MG63 (cell line): ENCODE measurements at regions not wholly inside any gene's neighbourhood (a gene's known extent, or its start where the extent isn't known, plus 50 kb on each side); places are given as distances from the start of the nearest gene placed in this dataset.
A peak's percentile ranks its signal among the peaks of the same experiment; 100 is the strongest.

Experiments used
- DNase-seq: peaks from one replicate; pipeline ENCODE4 v3.0.0-alpha.2; 2020
- H3K27me3 ChIP-seq: fragments of 250-450 bp; sonication (Bioruptor Pico); 2 replicates; pipeline ENCODE4 v1.5.1; 2020; ENCODE audit warnings: mild to moderate bottlenecking, moderate library complexity
- H3K36me3 ChIP-seq: fragments of 250-450 bp; sonication (Bioruptor Pico); 2 replicates; pipeline ENCODE4 v1.5.1; 2020; ENCODE audit warnings: mild to moderate bottlenecking, moderate library complexity
- H3K4me3 ChIP-seq: fragments of 250-450 bp; sonication (Bioruptor Pico); 2 replicates; pipeline ENCODE4 v1.5.1; 2020; ENCODE audit warnings: mild to moderate bottlenecking, moderate library complexity
- H3K9me3 ChIP-seq: fragments of 250-450 bp; sonication (Bioruptor Pico); 2 replicates; pipeline ENCODE4 v1.5.1; 2020; ENCODE audit warnings: mild to moderate bottlenecking, moderate library complexity

DNA sequence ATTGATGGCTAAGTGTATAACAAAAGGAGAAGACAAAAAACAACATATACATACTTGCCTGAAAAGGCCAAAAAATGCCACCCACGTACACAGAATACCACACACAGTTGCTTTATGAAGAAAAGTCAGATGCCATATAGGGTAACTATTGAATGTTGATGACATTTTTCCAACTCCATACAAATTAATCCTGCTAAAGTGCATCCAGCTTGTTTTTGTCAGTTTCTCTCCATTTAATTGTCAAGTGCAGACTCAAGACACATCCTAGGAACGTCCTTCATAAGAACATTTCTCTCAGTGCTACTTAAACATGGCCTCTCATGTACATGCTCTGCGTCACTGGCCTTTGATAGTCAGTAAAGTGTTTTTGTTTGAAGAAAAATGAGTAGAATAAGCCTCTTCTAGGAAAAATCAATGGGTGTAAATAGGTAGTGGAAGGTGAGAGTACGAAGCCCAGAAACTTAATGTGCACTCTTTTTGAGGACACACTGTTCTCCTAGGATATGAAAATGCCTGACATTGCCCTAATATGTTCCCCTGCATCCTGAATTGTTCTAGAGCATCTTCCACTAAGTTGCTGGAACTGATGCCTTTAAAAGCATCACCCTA is 267.4 kb upstream of the ATP11B start:
- no peaks in the 10 kb centered on the region for H3K9me3 ChIP-seq
- no peak for DNase-seq
- no peaks in the 10 kb centered on the region for H3K36me3 ChIP-seq
- no peak overlapping the region for H3K4me3 ChIP-seq
- no peaks in the 10 kb centered on the region for H3K27me3 ChIP-seq

DNA sequence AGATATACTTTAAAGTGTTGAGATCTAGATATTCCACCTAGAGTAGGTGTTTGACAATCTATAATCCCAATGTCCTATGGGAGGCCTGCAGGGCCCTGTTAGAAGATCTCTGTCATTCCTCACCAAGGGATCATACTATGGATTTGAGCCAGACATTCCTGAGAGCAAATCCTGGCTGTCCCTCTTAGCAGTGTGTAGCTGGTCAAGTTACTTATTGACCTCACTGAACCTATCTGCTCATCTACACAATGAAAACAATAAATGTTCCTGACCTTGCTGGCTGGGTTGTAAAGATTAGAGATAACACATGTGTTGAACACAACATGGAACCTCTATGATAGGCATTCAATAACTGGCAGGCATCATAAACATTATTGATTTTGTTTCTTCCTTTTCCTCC is 265.6 kb upstream of the ATP11B start:
- no peak for DNase-seq
- no peak overlapping the region for H3K4me3 ChIP-seq
- H3K36me3 ChIP-seq: no peaks in the 10 kb centered on the region
- H3K9me3 ChIP-seq: no peaks in the 10 kb centered on the region
- no peaks in the 10 kb centered on the region for H3K27me3 ChIP-seq

DNA sequence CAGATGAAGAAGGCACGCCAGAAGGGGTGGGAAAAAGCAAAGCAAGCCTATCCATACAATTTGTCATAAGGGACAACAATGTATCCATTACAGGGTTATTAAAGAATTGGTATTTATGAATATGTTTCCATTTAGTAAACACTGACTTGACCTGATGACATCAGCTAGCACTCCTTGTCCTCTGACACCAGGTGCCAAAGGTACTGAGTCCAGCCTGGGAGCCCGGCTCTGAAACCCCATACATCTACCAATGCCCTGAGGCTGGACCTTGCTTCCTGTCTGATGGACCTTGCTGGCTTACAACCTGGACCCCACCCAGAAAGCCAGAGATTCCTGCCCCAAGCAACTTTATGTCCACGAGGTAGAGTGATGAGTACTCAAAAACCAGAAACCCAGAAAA is 263.0 kb upstream of the ATP11B start:
- H3K27me3 ChIP-seq: no peaks in the 10 kb centered on the region
- H3K4me3 ChIP-seq: no peak overlapping the region
- DNase-seq: no peak
- no peaks in the 10 kb centered on the region for H3K9me3 ChIP-seq
- H3K36me3 ChIP-seq: no peaks in the 10 kb centered on the region

DNA sequence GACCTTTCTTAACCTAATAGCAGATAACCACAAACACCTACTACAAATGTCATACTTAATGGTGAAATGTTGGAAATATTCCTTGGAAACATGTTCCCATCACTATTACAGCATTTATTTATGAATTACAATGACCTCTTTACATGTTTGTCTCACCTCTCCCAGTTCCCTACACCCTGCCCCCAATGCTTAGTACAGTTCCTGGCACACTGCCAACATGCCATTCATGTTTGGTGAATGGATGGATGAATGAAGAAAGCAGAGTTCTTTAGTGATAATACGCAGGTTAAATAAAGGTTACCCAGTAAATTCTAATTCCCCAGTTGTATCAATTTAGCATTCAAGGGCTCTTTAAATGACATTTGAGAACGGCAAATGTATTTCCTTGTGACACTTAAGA is 259.9 kb upstream of the ATP11B start:
- no peak for DNase-seq
- Histone ChIP-seq H3K4me3 (no peak overlapping the region), H3K36me3 (no peaks in the 10 kb centered on the region), H3K27me3 (no peaks in the 10 kb centered on the region), H3K9me3 (no peaks in the 10 kb centered on the region)

DNA sequence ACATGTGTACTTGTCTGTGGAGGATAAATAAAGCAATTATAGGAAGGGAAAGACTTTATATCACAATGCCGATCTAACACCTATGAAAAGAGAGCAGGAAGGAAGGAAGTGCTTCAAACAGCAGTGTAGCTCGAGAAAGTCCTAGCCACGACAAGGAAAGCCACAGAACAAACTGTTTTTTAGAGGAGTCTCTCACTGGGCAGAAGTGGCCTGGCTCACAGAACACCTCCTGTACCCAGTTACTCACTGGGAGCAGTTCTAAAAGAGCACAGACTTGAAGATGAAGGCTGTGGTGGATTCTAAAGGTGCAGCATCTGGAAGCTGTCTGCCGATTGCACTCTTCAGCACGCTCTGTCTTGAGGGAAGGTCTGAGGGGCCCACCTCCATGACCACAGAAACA is 248.8 kb upstream of the ATP11B start:
- Histone ChIP-seq H3K27me3 (peaks cover 2% of the 10 kb centered on the region; the same call in 1 of the 2 replicates), H3K9me3 (no peaks in the 10 kb centered on the region), H3K4me3 (no peak overlapping the region), H3K36me3 (no peaks in the 10 kb centered on the region)
- DNase-seq: no peak

DNA sequence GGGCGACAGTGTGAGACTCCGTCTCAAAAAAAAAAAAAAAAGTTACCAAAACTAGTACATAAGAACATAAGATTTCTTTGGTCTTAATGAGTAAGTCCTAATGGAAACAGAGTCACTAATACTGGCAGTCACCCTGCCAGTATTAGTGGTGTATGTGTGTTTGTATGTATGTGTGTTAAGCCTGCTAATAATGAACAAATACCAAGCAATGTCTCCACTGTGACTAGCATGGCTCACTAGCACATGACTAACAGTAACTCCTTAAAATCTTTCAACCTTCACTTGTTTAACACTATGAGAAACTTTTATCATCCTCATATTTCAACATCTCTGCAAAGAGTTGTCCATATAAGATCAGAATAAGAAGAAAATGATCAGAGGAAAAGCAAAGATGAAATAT is 231.0 kb upstream of the ATP11B start:
- H3K27me3 ChIP-seq: no peaks in the 10 kb centered on the region
- no peak overlapping the region for H3K4me3 ChIP-seq
- H3K36me3 ChIP-seq: no peaks in the 10 kb centered on the region
- no peak for DNase-seq
- H3K9me3 ChIP-seq: no peaks in the 10 kb centered on the region

DNA sequence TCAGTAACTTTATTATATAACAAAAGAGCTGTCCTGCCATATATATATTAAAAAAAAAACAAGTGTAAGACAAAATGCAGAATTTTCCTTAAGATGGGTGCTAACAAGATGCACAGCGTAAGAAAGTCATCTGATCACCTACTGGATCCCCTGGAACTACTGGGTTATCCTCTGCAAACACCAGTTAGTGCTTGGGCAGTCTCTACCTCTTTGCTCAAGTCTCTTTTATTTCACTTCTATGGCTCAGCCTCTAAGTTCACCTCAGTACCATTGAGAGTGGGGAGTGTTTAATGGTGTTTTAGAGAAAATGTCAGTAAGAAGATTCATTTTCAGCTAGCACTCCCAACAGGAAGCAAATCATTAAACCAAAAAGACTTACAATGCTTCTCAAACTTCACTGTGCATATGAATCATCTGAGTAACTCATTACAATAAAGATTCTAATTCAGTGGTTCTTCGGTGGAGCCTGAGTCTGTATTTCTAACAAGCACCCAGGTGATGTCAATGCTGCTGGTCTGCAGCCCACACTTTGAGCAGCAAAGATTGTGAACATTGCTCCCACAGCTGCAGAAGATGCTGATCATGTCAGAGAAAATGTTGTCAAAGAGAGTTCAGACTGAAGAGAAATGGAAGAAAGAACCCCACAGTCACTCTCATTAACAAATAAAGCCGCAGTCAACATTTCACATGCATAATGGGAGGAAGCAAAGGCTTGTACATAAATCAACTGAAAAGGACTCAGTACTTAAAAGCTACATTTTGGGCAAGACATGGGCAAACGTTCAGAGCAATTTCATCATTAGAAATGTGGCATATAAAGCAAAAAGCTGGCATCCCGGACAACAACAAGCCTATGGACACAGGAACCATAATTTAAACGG is 227.1 kb upstream of the ATP11B start:
- Histone ChIP-seq H3K36me3 (no peaks in the 10 kb centered on the region), H3K9me3 (no peaks in the 10 kb centered on the region), H3K27me3 (no peaks in the 10 kb centered on the region), H3K4me3 (no peak overlapping the region)
- no peak for DNase-seq

DNA sequence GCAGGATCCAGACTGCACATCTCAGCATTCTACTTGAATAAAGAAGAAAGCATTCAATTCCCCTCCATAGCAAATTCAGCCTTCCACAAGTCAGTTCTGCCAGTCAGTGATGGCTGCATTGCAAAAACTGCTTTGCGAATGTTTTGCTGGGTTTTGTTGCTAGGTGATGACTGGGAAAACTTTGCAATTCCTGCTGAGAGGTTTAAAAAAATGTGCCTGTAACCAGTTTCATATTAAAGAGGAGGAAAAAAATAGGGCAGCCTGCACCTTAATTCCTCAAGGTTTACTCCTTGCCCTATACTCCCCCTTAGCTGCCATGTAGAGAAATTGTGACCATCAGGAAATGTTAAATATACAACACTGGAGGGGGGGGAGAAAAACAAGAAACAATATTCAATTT is 225.6 kb upstream of the ATP11B start:
- H3K27me3 ChIP-seq: no peaks in the 10 kb centered on the region
- H3K4me3 ChIP-seq: no peak overlapping the region
- H3K9me3 ChIP-seq: no peaks in the 10 kb centered on the region
- no peak for DNase-seq
- H3K36me3 ChIP-seq: no peaks in the 10 kb centered on the region

DNA sequence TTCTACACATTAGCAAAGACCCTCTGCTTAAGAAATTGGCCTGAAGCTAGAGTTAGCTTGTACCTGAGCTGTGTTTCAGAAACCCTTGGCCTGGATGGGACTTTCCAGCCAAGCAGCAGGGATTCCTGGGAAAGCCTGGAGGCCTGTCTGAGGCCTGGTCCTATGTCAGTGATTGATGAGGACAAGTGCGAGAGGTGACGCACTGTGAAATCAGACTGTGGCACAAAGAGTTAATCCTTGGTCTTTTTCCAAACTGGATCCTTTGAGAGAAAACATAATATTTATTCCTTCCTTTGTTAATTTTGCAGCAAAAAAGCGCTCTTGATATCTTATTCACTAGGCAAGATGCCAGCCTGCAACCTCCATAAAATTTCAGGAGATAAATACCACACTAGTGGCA is 225.0 kb upstream of the ATP11B start:
- H3K9me3 ChIP-seq: 0 out of 2 replicates have a peak, but pooled peaks cover 2% of the 10 kb centered on the region
- no peak for DNase-seq
- H3K4me3 ChIP-seq: no peak overlapping the region
- H3K36me3 ChIP-seq: no peaks in the 10 kb centered on the region
- no peaks in the 10 kb centered on the region for H3K27me3 ChIP-seq

DNA sequence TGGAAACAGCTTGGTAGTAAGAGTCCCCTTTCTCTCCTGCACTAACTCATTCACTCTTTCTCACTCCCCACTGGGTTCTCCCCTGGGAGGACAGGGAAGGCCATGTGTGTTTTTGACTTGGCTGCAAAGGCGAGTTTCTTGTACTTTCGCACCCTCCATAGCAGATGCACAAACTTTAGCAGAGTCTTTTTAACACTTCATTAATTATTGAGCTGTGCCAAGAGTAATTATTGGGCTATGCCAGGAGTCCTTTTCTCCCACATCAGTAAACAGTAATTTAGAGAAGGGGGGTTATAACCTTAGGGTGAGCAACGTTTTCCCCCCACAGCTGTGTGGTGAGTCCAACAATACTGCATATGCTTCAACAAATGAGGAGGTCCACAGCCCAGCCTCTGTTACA is 224.4 kb upstream of the ATP11B start:
- H3K27me3 ChIP-seq: no peaks in the 10 kb centered on the region
- H3K36me3 ChIP-seq: no peaks in the 10 kb centered on the region
- no peak for DNase-seq
- H3K4me3 ChIP-seq: no peak overlapping the region
- peaks cover 3% of the 10 kb centered on the region for H3K9me3 ChIP-seq

DNA sequence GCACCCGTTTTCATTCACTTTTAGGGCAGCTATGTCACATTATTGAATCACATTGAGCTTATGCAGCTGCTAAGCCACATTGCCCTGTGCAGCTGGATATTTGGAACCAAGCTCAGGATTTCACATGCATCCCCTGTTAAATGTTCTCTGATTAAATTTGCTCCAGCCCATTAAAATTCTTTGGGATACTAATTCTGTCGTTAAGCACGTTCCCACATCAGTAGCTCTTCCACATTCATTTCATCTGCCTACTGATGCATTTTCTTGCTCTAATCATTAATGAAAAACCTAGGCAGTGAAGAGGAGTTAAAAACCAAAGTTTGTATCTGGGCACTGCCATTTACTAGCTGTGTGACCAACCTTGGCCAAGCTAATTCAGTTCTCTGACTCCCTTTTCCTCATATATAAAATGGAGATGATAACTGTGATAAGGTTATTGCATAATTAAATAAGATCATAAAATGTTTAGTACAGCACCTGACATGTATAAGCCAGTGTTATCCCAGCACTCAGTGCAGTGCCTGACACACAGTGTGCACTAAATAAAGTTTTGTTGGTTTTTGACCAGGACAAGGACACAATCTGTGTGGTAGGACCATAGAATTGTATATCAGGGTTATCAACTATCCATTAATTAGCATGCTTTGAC is 222.2 kb upstream of the ATP11B start:
- no peaks in the 10 kb centered on the region for H3K27me3 ChIP-seq
- peaks cover 8% of the 10 kb centered on the region for H3K9me3 ChIP-seq
- no peaks in the 10 kb centered on the region for H3K36me3 ChIP-seq
- DNase-seq: no peak
- no peak overlapping the region for H3K4me3 ChIP-seq

DNA sequence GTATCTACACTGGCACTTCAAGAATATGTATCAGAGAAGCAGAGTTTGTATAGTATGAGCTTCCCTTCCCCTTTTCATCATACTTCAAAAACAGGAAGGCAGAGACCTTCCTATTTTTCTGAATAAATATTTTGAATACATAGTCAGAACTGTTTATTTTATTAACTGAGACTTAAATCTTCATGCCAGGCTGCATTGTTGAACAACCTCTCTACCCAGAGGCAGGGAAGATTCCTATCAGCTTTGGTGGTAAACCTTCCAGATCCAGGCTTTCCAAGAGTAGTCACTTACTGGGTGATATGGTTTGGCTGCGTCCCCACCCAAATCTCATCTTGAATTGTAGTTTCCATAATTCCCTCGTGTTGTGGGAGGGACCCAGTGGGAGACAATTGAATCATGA is 217.4 kb upstream of the ATP11B start:
- H3K9me3 ChIP-seq: peaks cover 8% of the 10 kb centered on the region
- no peaks in the 10 kb centered on the region for H3K36me3 ChIP-seq
- no peak overlapping the region for H3K4me3 ChIP-seq
- peak; percentile 5 for DNase-seq
- no peaks in the 10 kb centered on the region for H3K27me3 ChIP-seq

DNA sequence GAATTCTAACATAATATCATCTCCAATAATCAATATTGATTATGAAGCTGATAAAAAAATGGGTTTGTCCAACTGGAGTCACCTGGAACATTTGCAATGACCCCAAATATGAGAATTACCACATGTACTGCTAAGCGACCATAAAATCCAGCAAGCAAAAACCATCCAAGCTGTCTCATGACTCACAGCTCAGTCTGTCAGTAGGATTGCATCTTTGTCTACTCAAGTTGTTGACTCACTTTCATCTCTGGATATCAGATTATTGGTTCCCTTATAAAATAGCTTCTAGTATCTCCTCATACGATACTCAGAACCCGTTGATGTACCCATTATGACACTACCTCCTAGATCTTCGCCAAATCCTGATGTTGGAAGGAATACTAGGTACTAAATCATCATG is 209.8 kb upstream of the ATP11B start:
- Histone ChIP-seq H3K4me3 (no peak overlapping the region), H3K27me3 (no peaks in the 10 kb centered on the region), H3K9me3 (no peaks in the 10 kb centered on the region), H3K36me3 (no peaks in the 10 kb centered on the region)
- no peak for DNase-seq

DNA sequence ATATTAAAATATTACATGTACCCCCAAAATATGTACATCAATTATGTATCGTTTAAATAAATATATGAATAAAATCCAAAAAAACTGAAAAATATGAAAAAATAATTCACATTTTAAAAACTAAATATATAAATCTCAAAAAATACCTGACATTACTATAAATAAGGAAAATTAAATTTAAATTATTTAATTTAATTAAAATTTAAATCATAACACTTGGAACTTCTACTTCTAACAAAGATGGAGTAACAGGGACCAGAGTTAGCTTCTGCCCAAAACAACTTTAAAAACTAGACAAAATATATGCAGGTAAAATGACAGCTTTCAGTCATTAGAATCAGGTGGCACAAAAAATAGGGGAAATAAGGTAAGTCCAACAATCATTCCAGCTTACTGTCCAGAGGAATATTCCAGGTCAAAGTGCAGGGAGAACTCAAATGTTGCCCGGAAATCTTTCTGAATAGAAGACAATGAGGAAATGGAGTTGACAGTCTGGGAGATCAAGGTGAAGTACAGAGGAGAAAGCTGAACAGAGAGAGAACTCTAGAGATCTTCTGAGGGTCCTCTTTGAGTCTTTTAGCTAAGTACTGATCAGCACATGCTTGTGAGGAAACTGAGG is 207.7 kb upstream of the ATP11B start:
- Histone ChIP-seq H3K27me3 (no peaks in the 10 kb centered on the region), H3K36me3 (no peaks in the 10 kb centered on the region), H3K4me3 (no peak overlapping the region), H3K9me3 (no peaks in the 10 kb centered on the region)
- no peak for DNase-seq

DNA sequence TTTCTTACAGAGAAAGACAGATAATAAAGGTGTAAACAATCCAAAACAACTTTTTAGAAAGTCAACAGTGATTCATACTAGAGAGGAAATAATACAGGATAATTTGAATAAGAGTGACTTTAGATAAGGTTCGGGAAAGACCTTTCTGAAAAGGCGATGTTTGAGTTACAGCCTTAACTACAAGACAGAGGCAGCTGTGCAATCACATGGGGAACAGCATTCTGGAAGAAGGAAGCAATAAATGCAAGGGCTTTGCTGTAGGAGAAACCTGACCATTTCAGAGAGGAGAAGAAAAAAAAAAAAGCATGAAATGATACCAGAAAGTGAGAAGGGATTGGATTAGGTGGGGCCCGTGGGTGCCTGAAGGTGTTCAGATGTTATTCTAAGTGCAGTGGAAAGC is 200.6 kb upstream of the ATP11B start:
- Histone ChIP-seq H3K27me3 (no peaks in the 10 kb centered on the region), H3K36me3 (no peaks in the 10 kb centered on the region), H3K9me3 (no peaks in the 10 kb centered on the region), H3K4me3 (no peak overlapping the region)
- DNase-seq: no peak

DNA sequence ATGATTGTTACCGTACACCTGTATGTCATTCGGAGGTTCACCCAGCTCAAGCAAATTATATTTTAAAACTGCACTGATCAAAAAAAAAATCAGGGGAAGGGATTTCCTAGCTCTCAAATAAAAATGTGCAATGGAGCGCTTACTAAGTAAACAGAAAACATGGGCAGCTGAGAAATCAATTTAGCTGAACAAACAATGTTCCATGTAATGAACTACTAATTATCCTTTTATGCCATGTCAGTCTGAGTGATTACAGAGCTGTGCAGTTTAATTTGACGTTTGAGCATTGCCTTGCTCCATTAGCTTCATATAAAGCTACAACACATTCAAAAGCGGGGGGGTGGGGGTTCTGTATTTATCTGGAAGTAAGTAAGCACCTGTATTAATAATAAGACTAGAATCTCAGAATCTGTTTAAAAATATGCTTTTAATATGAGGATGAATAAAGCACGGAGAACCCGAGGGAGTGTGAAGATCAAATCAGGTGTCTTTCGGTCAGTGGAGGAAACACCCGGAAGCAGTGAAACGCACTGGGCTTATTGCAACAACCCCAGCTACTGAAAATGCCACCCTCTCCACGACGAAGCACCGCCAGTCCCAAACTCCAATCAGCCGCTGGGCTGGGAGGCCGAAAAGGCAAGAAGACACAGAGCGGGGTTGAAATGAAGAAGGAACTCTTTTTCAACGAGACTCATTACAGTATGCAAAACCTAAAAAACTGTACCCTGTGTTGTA is 196.5 kb upstream of the ATP11B start:
- H3K9me3 ChIP-seq: no peaks in the 10 kb centered on the region
- no peaks in the 10 kb centered on the region; the same call in 1 of the 2 replicates for H3K27me3 ChIP-seq
- DNase-seq: no peak
- no peak overlapping the region for H3K4me3 ChIP-seq
- no peaks in the 10 kb centered on the region for H3K36me3 ChIP-seq

DNA sequence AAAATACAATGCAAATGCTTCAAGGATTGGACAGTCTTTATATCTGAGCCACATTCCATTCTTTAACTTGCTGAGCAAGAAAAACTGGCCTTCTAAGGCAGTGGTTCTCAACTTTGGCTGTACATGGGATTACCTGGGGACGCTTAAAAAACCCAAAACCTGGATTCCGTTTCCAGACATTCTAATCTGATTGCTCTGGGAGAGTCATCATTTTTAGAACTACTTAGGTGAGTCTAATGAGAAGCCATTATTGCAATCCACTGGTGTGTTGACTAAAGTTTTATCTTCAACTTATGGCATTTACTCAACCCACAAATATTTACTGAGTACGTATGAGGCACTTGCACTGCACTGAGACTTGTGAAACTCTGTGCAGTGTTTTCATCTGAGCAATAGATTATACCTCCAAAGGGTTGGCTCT is 195.7 kb upstream of the ATP11B start:
- Histone ChIP-seq H3K4me3 (no peak overlapping the region), H3K27me3 (no peaks in the 10 kb centered on the region; the same call in 1 of the 2 replicates)

More for the DNA sequence above, 195.7 kb upstream of the ATP11B start:
- Histone ChIP-seq H3K36me3 (no peaks in the 10 kb centered on the region), H3K9me3 (no peaks in the 10 kb centered on the region)
- DNase-seq: no peak
